CD4-positive, alpha-beta T cell treated with Interferon alpha-2 for 1 hour (primary cell): ENCODE measurements at regions not wholly inside any gene's neighbourhood (a gene's known extent, or its start where the extent isn't known, plus 50 kb on each side); places are given as distances from the start of the nearest gene placed in this dataset.

ENCODE experiments used
- DNase-seq, 2 donors: peaks; one replicate each; pipeline ENCODE4 v3.0.0-alpha.2; 2020 to 2022

- no peak for DNase-seq
Observed at GRCh38 chr22:19574247-19574646, 50.0 kb upstream of the CLDN5 start.

GRCh38 chr22:19576460-19577421 lies 52.5 kb upstream of the CLDN5 start:
- DNase-seq = peak; percentile 31 to 33

DNA sequence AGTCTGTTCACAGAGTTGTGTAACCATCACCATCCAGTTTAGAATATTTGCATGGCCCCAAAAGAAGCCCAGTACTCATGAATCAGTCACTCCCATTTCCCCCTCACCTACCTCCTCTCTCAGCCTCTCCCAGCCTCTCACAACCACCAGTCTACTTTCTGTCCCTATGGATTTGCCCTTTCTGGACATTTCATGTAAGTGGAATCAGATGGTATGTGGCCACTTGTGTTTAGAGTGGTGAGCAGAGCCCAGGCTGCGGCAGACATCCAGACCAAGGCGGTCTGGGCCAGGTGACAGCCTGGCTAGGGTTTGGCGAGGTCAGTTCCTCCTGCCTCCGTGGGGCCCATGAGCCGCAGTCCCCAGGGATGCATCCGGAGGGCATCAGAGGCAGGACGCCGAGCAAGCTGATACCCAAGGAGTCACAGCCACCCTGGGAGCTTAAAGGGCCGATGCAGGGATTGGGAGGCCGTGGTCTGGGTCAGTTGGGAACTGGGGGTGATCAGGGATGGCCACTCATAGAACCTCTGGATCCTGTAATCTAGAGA lies 53.3 kb upstream of the CLDN5 start:
- DNase-seq = no peak

DNA sequence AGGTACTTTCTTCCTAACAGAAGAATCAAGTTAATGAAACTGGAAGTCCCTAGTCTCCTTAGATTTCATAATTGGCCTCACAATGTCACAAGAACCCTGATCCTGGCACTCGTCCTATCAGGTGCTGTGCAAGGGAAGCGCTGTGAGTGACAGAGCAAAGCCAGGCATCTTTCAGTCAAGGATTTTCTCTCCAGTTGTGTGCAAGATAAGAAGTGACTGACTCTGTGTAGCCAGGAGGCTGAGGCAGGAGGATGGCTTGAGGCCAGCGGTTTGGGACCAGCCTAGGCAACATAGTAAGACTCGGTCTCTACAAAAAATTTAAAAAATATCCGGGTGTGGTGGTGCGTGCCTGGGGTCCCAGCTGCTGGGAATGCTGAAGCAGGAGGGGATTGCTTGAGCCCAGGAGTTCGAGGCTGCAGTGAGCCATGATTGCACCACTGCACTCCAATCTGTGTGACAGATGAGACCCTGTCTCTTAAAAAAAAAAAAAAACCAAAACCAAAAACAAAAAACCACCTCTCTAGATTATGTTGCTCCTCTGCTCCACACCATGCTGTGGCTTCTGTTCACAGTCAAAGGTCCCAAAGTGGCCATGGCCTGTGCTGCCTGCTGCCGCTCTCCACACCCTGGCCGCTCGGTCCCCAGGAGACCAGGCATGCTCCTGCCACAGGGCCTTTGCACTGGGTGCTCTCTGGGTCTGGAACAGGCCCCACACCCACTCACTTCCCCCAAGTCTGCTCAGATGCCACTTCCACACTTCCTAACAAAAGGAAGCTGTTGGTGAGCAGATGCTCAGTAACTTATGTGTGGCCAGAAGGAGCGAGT lies 54.2 kb upstream of the CLDN5 start:
- DNase-seq = no peak

DNA sequence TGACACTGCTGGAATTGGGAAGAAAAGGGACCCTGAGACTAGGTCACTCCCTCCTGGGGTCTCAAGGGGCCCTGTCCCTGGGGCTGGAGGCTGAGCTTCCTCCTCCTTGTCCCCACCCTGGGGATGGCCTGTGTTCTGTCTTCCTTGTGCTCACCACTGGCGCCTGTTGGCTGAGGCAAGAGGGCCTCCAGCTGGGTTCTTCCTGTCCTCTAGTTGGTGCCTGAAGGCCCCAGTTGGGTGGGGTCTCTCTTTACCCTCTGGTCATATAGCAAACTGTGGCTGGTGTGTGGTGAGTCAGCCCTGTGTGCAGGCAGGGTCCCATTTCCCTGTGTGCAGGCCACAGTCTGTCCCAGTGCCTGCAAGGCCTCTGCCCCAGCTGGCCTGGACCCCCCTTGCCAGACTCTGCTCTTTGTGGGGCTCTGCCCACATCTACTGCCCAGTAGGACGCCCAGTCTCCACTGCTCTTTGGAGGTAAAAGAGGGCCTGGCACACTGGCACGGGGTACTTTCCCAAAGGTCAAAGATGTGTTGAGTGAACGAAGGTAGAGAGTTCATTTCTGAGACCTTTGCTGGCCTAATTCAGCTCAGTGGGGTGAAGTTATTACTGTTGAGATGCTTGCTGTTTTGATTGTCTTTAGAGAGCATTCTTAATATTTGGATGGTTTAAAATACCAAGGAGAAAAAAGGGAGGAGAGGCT lies 55.1 kb upstream of the CLDN5 start:
- DNase-seq = no peak

- peak in 1 of 2 donors; percentile 16 for DNase-seq
Observed at GRCh38 chr22:19579880-19580279, 55.7 kb upstream of the CLDN5 start.

- no peak for DNase-seq
Observed at GRCh38 chr22:19580291-19580890, 56.2 kb upstream of the CLDN5 start.

DNA sequence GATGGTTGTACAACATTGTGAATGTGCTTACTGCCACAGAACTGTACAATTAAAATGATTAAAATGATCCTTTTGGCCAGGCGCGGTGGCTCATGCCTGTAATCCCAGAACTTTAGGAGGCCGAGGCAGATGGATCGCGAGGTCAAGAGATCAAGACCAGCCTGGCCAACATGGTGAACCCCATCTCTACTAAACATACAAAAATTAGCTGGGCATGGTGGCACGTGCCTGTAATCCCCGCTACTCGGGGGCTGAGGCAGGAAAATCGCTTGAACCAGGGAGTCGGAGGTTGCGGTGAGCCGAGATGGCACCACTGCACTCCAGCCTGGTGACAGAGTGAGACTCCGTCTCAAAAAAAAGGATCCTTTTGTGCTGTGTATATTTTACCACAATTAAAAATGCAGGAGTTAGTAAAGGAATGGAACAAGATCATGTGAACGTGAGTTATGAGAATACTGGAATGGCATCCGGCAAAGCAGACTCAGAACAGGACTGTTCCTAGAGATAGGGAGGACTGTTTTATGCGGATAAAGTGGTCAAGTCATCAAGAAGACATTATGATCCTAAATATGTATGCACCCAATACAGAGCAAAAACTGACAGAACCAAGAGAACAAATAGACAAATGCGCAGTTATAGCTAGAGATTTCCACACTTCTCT lies 58.0 kb upstream of the CLDN5 start:
- no peak for DNase-seq

DNA sequence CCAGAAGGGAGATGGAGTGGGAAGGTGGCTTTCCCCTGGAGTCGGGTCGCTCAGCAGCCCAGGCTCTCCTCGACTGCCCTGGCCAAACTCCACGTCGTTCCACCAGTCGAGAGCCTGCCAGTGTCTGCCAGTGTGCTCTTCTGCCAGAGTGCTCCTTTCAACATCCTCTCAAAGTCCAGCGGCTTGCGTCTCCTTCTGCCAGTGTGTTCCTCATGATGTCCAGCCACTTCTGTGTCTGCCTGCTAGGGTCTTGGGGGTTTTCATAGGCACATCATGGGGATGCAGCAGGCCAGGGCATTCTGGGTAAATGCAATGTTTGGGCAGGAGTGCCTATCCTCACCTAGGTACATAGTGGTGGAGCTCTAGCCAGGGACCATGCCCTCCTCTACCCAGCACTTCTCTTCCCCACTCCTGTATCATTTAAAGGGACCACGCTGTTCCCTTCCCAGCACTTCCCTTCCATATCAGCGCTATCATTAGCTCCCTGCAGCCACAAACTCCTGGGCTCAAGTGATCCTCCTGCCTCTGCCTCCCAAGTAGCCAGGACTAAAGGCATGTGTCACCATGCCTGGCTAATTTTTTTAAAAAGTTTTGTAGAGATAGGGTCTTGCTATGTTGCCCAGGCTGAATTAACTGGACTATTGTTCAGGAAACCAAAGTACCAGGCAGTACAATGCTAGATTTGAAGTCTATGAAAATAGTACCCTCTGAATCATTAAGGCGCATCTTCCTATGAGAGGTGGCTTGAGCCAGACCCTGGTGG lies 62.9 kb upstream of the CLDN5 start:
- no peak for DNase-seq

DNA sequence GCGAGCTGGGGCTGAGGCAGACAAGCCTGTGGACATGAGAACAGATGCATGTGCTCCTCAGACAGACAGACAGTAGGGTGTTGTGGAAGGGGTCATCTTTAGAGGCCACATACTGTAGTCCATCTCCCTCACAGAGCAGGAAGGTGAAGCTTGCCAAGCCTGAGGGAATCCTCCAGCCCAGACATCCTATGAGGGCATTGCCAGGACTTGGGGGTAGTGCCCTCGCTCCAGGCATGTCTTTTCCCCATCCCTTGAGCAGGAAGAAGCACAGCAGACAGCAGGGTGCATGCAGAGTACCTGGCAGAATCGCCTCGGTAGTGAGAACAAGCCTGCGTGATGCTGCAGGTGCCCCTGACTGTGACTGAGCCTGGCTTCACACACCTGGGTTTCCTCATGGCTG lies 66.5 kb upstream of the CLDN5 start:
- DNase-seq = no peak

DNA sequence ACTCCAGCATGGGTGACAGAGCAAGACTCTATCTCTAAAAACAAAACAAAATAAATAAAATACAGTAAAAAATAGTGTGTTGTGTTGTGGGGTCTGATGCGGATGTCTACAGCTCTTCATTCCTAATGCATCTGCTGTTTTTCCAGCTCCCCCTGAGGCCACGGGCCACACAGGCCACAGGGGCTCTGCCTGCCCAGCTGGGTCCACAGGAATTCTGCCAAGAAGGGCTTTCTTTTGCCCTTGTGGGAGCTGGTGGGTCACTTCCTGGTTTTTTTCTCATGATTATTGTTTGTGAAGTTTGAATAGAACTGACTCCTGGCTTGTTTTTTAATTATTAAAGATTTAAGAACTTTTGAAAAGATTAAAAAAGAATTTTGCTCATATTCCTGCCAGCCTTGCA lies 67.4 kb upstream of the CLDN5 start:
- DNase-seq = no peak

- no peak for DNase-seq
Observed at GRCh38 chr22:19592464-19592863, 68.3 kb upstream of the CLDN5 start.

- no peak for DNase-seq
Observed at GRCh38 chr22:19593991-19594569, 69.9 kb upstream of the CLDN5 start.

DNA sequence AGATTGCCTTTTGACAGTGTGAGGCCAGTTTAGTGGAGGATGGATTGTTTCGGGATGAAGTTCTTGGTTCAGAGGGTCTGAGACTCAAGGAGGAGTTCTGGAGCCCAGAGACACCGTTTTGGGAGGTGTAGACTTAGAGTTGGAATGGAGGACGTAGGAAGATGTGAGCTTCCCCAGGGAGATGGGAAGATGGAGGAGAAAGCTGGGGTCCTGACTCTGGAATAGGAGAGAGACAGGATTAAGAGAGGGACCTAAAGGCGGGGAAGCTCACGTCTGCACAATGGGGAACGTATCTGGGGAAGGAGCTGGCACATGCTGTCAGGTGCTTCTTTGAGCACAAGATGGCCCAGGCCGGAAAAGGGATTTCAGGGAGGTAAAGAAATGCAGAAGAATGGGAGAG lies 71.3 kb upstream of the CLDN5 start:
- no peak for DNase-seq

DNA sequence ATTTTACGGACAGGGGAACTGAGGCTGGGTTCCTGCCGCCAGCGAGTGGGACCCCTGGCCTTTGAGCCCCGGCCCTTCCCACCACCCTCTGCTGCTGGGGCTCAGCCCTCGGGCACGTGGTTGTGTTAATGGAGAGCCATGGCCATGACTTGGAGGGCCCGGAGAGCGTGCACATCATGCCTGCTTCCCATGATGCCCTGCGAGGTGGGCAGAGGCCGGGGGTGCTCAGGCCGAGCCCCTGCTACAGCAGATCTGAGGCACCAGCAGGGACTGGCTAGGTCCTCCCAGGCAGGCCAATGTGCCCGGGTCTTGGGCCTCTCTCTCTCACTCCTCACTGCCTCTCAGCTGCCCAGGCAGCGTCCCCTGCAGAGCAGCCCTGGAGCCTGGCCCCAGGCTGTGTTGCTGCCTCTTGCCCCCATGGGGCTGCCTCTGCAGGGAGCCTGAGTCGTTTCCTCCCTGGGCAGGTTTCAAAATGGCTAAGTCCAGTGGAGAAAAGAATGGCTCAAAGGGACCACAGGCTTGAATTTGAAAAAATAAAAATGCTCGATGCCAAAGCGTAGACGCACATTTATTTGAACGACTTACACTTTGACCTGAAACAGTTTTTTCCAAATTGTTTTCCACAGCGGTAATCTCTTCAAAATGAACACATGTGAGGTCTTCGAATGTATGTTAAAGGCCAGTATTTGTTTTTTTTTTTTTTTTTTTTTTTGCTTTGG lies 72.6 kb upstream of the CLDN5 start:
- DNase-seq = no peak

DNA sequence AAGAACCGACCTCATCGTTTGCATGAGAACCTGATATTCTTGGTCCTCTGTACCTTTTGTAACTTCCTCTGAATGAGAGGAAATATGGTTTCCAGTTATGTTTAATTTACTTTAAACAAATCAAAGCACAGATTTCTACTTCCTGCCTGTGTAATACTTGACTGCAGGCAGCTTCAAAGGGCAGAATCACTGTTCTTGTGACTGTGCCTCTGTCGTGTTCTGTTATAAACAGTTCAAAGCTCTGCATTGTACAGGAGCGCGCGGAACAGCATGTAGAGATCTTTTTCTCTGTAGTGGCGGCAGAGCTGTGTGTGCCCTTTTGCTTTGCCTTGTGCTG lies 73.2 kb upstream of the CLDN5 start:
- DNase-seq = peak; percentile 58 to 71

DNA sequence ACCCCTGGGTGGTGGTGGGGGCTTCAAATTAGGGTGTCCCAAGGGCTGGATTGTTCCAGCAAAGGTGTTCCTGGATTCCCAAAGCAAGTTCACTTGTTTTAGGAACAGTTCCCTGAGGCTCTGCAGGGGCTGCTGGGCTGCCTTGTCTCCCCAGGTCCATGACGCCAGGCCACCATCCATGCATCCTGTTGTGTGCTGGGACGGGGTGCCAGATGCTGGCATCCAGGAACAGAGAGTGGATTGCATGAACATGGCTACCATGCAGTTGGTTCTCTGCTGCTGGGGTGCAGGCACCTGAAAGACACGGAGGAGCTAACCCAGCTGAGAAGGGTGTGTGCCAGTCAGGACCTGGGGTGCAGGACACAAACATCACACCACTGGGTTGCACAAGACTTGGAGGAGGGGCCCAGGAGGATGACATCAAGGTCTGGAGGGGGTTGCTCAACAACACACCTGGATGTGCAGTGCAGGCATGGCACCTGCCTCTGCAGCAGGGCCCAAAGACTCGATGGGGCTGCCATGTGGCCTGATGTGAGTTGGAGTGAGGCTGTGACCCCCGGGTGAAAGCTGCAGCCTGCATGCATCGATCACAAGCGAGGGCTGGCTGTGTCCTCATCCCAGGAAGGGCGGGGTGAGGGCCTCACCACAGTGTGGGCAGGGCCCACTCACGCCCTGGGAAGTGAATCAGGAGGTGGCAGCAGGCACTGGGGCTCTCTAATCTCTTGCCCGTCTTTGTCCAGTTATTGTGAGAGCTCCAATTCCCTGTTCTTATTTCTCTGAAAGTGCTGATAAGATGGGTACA lies 74.0 kb upstream of the CLDN5 start:
- no peak for DNase-seq

DNA sequence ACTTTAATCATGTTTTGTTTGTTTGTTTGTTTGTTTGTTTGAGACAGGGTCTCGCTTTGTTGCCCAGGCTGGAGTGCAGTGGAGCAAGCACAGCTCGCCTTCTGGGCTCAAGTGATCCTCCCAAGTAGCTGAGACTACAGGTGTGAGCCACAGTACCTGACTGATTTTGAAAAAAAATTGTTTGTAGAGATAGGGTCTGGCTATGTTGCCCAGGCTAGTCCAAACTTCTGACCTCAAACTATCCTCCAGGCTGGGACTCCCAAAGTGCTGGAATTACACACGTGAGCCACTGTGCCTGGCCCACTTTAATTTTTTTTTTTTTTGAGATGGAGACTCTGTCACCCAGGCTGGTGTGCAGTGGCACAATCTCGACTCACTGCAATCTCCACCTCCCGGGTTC lies 74.8 kb upstream of the CLDN5 start:
- no peak for DNase-seq

GRCh38 chr22:19599626-19600243 lies 75.5 kb upstream of the CLDN5 start:
- no peak for DNase-seq
